ENCODE measurements at regions not wholly inside any gene's neighbourhood (a gene's known extent, or its start where the extent isn't known, plus 50 kb on each side); places are given as distances from the start of the nearest gene placed in this dataset.

- ATAC-seq (no peak), DNase-seq (no peak)
- no peaks in the 10 kb centered on the region for H3K4me1 ChIP-seq
- H3K27ac ChIP-seq, result no peak overlapping the region
- no peak overlapping the region for H3K4me3 ChIP-seq
- no peaks in the 10 kb centered on the region for H3K9me3 ChIP-seq
- TF ChIP-seq, protein P1, sequence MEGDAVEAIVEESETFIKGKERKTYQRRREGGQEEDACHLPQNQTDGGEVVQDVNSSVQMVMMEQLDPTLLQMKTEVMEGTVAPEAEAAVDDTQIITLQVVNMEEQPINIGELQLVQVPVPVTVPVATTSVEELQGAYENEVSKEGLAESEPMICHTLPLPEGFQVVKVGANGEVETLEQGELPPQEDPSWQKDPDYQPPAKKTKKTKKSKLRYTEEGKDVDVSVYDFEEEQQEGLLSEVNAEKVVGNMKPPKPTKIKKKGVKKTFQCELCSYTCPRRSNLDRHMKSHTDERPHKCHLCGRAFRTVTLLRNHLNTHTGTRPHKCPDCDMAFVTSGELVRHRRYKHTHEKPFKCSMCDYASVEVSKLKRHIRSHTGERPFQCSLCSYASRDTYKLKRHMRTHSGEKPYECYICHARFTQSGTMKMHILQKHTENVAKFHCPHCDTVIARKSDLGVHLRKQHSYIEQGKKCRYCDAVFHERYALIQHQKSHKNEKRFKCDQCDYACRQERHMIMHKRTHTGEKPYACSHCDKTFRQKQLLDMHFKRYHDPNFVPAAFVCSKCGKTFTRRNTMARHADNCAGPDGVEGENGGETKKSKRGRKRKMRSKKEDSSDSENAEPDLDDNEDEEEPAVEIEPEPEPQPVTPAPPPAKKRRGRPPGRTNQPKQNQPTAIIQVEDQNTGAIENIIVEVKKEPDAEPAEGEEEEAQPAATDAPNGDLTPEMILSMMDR (IDR thresholded peaks at IDR 0.05), result no peak
- intact Hi-C loops (cut with DNase I), result no loop called here
- no peaks in the 10 kb centered on the region for H3K27me3 ChIP-seq
- H3K36me3 ChIP-seq, result no peaks in the 10 kb centered on the region
Observed at GRCh38 chr12:74476234-74476633, 61.4 kb upstream of the ATXN7L3B start.

- H3K9me3 ChIP-seq, result no peaks in the 10 kb centered on the region
- TF ChIP-seq, protein P1 (IDR thresholded peaks at IDR 0.05), result no peak
- ATAC-seq (no peak), DNase-seq (no peak)
- no peaks in the 10 kb centered on the region for H3K4me1 ChIP-seq
- H3K4me3 ChIP-seq, result no peak overlapping the region
- no peak overlapping the region for H3K27ac ChIP-seq
- no peaks in the 10 kb centered on the region for H3K36me3 ChIP-seq
- intact Hi-C loops (cut with DNase I), result no loop called here
- H3K27me3 ChIP-seq, result no peaks in the 10 kb centered on the region
Observed at GRCh38 chr12:74481078-74481477, 56.6 kb upstream of the ATXN7L3B start.

DNA sequence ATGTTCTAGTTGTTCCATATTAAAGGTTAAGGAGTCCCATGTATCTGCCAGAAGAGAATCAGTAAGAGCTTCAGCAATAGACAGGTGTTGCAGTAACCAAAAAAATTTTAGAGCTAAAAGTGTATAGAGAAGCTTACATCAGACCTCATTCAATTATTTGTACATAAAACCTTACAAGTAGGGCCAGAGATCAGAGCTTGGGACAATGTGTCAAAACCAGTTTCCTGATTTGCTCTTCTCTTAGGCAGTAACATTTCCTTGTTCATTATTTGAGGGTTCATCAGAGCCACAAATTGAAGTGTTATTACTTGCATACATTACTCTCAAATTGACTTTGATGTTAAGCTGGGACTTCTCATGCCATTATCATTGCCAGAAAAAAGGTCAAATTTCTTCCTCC is 55.5 kb upstream of the ATXN7L3B start:
- Histone ChIP-seq H3K36me3 (no peaks in the 10 kb centered on the region), H3K9me3 (no peaks in the 10 kb centered on the region), H3K27ac (no peak overlapping the region), H3K4me1 (no peaks in the 10 kb centered on the region), H3K4me3 (no peak overlapping the region), H3K27me3 (no peaks in the 10 kb centered on the region)
- ATAC-seq (no peak), DNase-seq (no peak)
- TF ChIP-seq, protein P1 (IDR thresholded peaks at IDR 0.05), result no peak
- intact Hi-C loops (cut with DNase I), result no loop called here

- H3K4me3 ChIP-seq, result no peak overlapping the region
- DNase-seq (no peak), ATAC-seq (no peak)
- H3K4me1 ChIP-seq, result no peaks in the 10 kb centered on the region
- H3K27me3 ChIP-seq, result no peaks in the 10 kb centered on the region
- H3K9me3 ChIP-seq, result no peaks in the 10 kb centered on the region
- TF ChIP-seq, protein P1 (IDR thresholded peaks at IDR 0.05), result no peak
- intact Hi-C loops (cut with DNase I), result no loop called here
- H3K27ac ChIP-seq, result no peak overlapping the region
- H3K36me3 ChIP-seq, result no peaks in the 10 kb centered on the region
Observed at GRCh38 chr12:74483057-74483456, 54.6 kb upstream of the ATXN7L3B start.
